ENCODE measurements at regions not wholly inside any gene's neighbourhood (a gene's known extent, or its start where the extent isn't known, plus 50 kb on each side); places are given as distances from the start of the nearest gene placed in this dataset.

- intact Hi-C loops (cut with micrococcal nuclease; ENCODE audit: unreplicated experiment), result no loop called here
- DNase-seq (ENCODE audit: low spot score), result no peak
- WGBS (ENCODE audit: low lambda C conversion rate), result 1% methylated on average over 4 of the region's 4 CpGs
- no peaks in the 10 kb centered on the region for H3K27me3 ChIP-seq (ENCODE audit: control insufficient read depth in 1 of 2, insufficient read depth in 2 of 2, low read length in 2 of 2)
- no peaks in the 10 kb centered on the region for H4K20me1 ChIP-seq (ENCODE audit: insufficient read depth, low read length)
- TF ChIP-seq CBFB (CRISPR knock-in tag; IDR thresholded peaks at IDR 0.05), result no peak
- TF ChIP-seq ZSCAN31 (CRISPR knock-in tag; IDR thresholded peaks at IDR 0.05; ENCODE audit: low read depth), result no peak
- TF ChIP-seq, protein P1, sequence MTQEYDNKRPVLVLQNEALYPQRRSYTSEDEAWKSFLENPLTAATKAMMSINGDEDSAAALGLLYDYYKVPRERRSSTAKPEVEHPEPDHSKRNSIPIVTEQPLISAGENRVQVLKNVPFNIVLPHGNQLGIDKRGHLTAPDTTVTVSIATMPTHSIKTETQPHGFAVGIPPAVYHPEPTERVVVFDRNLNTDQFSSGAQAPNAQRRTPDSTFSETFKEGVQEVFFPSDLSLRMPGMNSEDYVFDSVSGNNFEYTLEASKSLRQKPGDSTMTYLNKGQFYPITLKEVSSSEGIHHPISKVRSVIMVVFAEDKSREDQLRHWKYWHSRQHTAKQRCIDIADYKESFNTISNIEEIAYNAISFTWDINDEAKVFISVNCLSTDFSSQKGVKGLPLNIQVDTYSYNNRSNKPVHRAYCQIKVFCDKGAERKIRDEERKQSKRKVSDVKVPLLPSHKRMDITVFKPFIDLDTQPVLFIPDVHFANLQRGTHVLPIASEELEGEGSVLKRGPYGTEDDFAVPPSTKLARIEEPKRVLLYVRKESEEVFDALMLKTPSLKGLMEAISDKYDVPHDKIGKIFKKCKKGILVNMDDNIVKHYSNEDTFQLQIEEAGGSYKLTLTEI (CRISPR knock-in tag; conservative IDR thresholded peaks at IDR 0.05), result no peak
- no peak for TF ChIP-seq GPN1 (CRISPR knock-in tag; IDR thresholded peaks at IDR 0.05; ENCODE audit: borderline replicate concordance)
- TF ChIP-seq MAFF (IDR thresholded peaks at IDR 0.05; ENCODE audit: low read depth, low read length), result no peak
- no peak for TF ChIP-seq SSRP1 (CRISPR knock-in tag; IDR thresholded peaks at IDR 0.05)
- no peak for TF ChIP-seq CHD4 (IDR thresholded peaks at IDR 0.05; ENCODE audit: borderline replicate concordance, low read length)
- no peak for TF ChIP-seq ZNF350 (CRISPR knock-in tag; IDR thresholded peaks at IDR 0.05; ENCODE audit: borderline replicate concordance, low read depth)
- TF ChIP-seq, protein P2, sequence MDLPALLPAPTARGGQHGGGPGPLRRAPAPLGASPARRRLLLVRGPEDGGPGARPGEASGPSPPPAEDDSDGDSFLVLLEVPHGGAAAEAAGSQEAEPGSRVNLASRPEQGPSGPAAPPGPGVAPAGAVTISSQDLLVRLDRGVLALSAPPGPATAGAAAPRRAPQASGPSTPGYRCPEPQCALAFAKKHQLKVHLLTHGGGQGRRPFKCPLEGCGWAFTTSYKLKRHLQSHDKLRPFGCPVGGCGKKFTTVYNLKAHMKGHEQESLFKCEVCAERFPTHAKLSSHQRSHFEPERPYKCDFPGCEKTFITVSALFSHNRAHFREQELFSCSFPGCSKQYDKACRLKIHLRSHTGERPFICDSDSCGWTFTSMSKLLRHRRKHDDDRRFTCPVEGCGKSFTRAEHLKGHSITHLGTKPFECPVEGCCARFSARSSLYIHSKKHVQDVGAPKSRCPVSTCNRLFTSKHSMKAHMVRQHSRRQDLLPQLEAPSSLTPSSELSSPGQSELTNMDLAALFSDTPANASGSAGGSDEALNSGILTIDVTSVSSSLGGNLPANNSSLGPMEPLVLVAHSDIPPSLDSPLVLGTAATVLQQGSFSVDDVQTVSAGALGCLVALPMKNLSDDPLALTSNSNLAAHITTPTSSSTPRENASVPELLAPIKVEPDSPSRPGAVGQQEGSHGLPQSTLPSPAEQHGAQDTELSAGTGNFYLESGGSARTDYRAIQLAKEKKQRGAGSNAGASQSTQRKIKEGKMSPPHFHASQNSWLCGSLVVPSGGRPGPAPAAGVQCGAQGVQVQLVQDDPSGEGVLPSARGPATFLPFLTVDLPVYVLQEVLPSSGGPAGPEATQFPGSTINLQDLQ (CRISPR knock-in tag; IDR thresholded peaks at IDR 0.05), result no peak
- TF ChIP-seq ZNF180 (CRISPR knock-in tag; IDR thresholded peaks at IDR 0.05; ENCODE audit: borderline replicate concordance, low read depth), result no peak
- TF ChIP-seq HDAC6 (IDR thresholded peaks at IDR 0.05; ENCODE audit: low read depth, low read length), result no peak
- TF ChIP-seq SP5 (CRISPR knock-in tag; IDR thresholded peaks at IDR 0.05; ENCODE audit: borderline replicate concordance, low read depth), result no peak
- TF ChIP-seq TMF1 (CRISPR knock-in tag; IDR thresholded peaks at IDR 0.05; ENCODE audit: low read depth), result no peak
- no peak for ATAC-seq
- ChIA-PET POLR2A (no interaction called here), CTCF (ENCODE audit: low intra/inter-chr PET ratio, low total read pairs) (no interaction called here)
- no peak overlapping the region for H2AFZ ChIP-seq (ENCODE audit: low read length)
- no peak overlapping the region for H3K27ac ChIP-seq (ENCODE audit: extremely low read length, insufficient read depth, low read length)
- H3K9me3 ChIP-seq (ENCODE audit: low read length), result no peaks in the 10 kb centered on the region
- no TSS peak for BruUV-seq (replicated peaks)
- H3K4me3 ChIP-seq (replicated peaks in 1 of 3; ENCODE audit: insufficient read depth in 1 of 3, low read depth in 2 of 3, low read length in 3 of 3), result no peak overlapping the region
- no peak overlapping the region for H3K9ac ChIP-seq (ENCODE audit: insufficient read depth, low read depth, low read length)
- no peak for FAIRE-seq
- in situ Hi-C loops (cut with HindIII; ENCODE audit: extremely low pct_ligation_motif_present, low pct_unique_long_range_greater_than_20kb), result no loop called here
- no peaks in the 10 kb centered on the region for H3K79me2 ChIP-seq (ENCODE audit: insufficient read depth, low read length)
- H3K4me1 ChIP-seq (ENCODE audit: insufficient read depth, low read length), result no peaks in the 10 kb centered on the region
- H3K36me3 ChIP-seq (replicated peaks in 1 of 2; ENCODE audit: control insufficient read depth in 1 of 2, insufficient read depth in 2 of 2, low read length in 2 of 2), result no peaks in the 10 kb centered on the region
- H3K4me2 ChIP-seq (ENCODE audit: low read depth, low read length), result no peak overlapping the region
These were observed 423.2 kb upstream of the PAPPA start for GRCh38 chr9:115730396-115730795.
